SKM-1 treated with dmso at 0.1 percent for 144 hours (cell line): ENCODE measurements at regions not wholly inside any gene's neighbourhood (a gene's known extent, or its start where the extent isn't known, plus 50 kb on each side); places are given as distances from the start of the nearest gene placed in this dataset.
"Not testable (repeated sequence)": the region's sequence is repeated elsewhere in the genome, so short reads cannot be mapped to it uniquely, and the experiment has no call there.

Experiments
- DNase-seq: peaks from one replicate; lab custom pipeline; 2025; ENCODE audit not compliant: unreplicated experiment; lab: John Stamatoyannopoulos, UW

- DNase-seq, result no peak
These were observed 105.4 kb downstream of the TTC8 start for GRCh38 chr14:88929656-88930436.

GRCh38 chr14:88931321-88932110 is 107.1 kb downstream of the TTC8 start:
- DNase-seq, result no peak

GRCh38 chr14:88933191-88933590 is 108.7 kb downstream of the TTC8 start:
- no peak for DNase-seq

- no peak for DNase-seq
These were observed 109.9 kb downstream of the TTC8 start for GRCh38 chr14:88934351-88934806.

GRCh38 chr14:88935083-88935482 is 110.6 kb downstream of the TTC8 start:
- no peak for DNase-seq

- no peak for DNase-seq
These were observed 113.3 kb downstream of the TTC8 start for GRCh38 chr14:88937706-88938105.

GRCh38 chr14:88940671-88941070 is 116.2 kb downstream of the TTC8 start:
- no peak for DNase-seq

GRCh38 chr14:88941414-88941813 is 117.0 kb downstream of the TTC8 start:
- no peak for DNase-seq

- DNase-seq, result no peak
These were observed 123.5 kb downstream of the TTC8 start for GRCh38 chr14:88947646-88948598.

GRCh38 chr14:88950069-88950468 is 125.6 kb downstream of the TTC8 start:
- no peak for DNase-seq

- no peak for DNase-seq
These were observed 126.9 kb downstream of the TTC8 start for GRCh38 chr14:88951370-88951769.

GRCh38 chr14:88952901-88953300 is 128.4 kb downstream of the TTC8 start:
- no peak for DNase-seq

GRCh38 chr14:88955455-88955854 is 131.0 kb downstream of the TTC8 start:
- DNase-seq, result no peak

- DNase-seq, result no peak
These were observed 136.0 kb downstream of the TTC8 start for GRCh38 chr14:88960496-88960895.

GRCh38 chr14:88961214-88961613 is 136.8 kb downstream of the TTC8 start:
- no peak for DNase-seq

GRCh38 chr14:88962356-88962755 is 137.9 kb downstream of the TTC8 start:
- DNase-seq, result no peak

- DNase-seq, result no peak
These were observed 142.8 kb downstream of the TTC8 start for GRCh38 chr14:88967299-88967698.

- DNase-seq, result no peak
These were observed 150.8 kb downstream of the TTC8 start for GRCh38 chr14:88975043-88975830.

- no peak for DNase-seq
These were observed 151.5 kb downstream of the TTC8 start for GRCh38 chr14:88975926-88976325.

GRCh38 chr14:88980907-88981306 is 156.5 kb downstream of the TTC8 start:
- DNase-seq, result not testable (repeated sequence)
